Astrocyte of the spinal cord (primary cell): ENCODE measurements at regions not wholly inside any gene's neighbourhood (a gene's known extent, or its start where the extent isn't known, plus 50 kb on each side); places are given as distances from the start of the nearest gene placed in this dataset.

Source experiments
- DNase-seq: peaks from one replicate; pipeline ENCODE4 v3.0.0; 2011; ENCODE audit warnings: low read depth, low spot score
- H3K4me3 ChIP-seq: 2 replicates; pipeline ENCODE4 v1.5.1; 2011; ENCODE audit warnings: low read depth, mild to moderate bottlenecking, low read length, moderate library complexity
- in situ Hi-C: cut with HindIII; loops from 2 replicates; pipeline ENCODE4 v1.10.0; 2017; ENCODE audit warnings: low sequenced_read_pairs
- TF ChIP-seq, protein P1 (sequence below): IDR thresholded peaks from 2 replicates; pipeline ENCODE4 v1.5.1; 2012; ENCODE audit warnings: low read depth, mild to moderate bottlenecking, low read length, inconsistent platforms

DNA sequence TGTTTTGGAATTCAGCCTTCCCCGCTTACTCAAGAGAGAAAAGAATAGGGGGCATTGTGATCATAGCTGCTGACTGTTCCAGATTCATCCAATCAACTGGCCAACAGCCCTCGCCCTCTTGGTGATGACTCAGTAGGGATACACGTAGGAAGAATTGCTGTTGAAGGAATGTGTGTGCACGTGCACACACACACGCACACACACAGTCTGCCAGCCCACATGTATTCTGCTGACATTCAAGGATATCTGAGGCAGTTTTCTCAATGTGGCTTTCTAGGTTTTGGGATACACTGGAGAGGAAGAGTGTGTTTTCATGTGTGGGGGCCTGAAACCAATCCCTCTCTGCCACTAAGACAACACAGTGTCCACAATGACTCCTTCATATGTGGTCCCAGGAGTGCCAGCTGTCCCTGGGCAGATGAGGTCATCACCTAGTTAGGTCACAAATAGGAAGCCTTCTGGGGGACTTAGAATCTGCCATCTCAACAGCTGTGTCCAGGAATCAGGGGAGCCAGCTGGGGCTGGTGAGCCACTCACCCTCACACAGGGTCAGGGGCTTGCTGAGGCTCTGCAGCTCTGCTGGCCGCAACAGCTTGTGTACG is 352.6 kb downstream of the SS18 start:
- no peak overlapping the region for H3K4me3 ChIP-seq
- TF ChIP-seq, protein P1, sequence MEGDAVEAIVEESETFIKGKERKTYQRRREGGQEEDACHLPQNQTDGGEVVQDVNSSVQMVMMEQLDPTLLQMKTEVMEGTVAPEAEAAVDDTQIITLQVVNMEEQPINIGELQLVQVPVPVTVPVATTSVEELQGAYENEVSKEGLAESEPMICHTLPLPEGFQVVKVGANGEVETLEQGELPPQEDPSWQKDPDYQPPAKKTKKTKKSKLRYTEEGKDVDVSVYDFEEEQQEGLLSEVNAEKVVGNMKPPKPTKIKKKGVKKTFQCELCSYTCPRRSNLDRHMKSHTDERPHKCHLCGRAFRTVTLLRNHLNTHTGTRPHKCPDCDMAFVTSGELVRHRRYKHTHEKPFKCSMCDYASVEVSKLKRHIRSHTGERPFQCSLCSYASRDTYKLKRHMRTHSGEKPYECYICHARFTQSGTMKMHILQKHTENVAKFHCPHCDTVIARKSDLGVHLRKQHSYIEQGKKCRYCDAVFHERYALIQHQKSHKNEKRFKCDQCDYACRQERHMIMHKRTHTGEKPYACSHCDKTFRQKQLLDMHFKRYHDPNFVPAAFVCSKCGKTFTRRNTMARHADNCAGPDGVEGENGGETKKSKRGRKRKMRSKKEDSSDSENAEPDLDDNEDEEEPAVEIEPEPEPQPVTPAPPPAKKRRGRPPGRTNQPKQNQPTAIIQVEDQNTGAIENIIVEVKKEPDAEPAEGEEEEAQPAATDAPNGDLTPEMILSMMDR: no peak
- DNase-seq: peak; percentile 87

DNA sequence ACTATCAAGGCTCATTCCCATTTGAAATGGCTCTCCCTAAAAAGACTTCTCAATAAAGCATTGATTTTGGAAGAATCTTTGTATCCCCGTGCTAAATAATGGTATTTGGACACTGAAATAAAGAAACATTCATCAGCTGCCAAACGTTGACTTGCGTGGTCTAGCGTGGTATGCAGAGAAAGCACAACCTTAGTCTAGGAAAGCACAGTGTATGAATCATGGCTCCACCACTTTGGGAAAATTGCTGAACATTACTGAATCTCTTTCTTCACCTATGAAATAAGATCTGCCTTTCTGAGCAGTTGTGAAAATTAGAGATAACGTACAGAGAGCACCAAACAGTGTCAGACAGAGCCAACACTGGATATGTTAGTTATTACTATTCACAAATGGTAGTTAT is 353.9 kb downstream of the SS18 start:
- H3K4me3 ChIP-seq: no peak overlapping the region
- in situ Hi-C loops: no loop called here
- peak; percentile 43 for DNase-seq
- TF ChIP-seq, protein P1: no peak

More for the DNA sequence above, 352.6 kb downstream of the SS18 start:
- in situ Hi-C loops: no loop called here

DNA sequence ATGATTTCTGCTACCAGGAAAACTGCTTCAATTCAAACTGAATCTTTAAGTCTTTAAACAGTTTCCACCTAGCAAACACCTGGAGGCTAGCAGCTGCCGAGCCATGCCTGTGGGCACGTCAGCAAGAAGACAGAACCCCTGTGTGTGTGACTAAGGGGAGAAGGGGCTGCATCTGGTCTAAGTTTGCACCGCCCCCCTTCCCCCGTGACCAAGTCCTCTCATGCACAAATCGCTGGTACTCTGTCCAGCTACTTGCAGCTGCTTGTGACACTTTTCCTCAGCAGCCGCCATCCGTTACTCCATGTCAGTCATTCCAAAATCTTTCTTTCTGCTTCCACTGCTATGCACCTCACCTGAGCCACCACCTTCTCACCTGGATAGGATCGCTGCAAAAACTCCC is 355.0 kb downstream of the SS18 start:
- TF ChIP-seq, protein P1: no peak
- DNase-seq: no peak
- no peak overlapping the region for H3K4me3 ChIP-seq
- in situ Hi-C loops: no loop called here

DNA sequence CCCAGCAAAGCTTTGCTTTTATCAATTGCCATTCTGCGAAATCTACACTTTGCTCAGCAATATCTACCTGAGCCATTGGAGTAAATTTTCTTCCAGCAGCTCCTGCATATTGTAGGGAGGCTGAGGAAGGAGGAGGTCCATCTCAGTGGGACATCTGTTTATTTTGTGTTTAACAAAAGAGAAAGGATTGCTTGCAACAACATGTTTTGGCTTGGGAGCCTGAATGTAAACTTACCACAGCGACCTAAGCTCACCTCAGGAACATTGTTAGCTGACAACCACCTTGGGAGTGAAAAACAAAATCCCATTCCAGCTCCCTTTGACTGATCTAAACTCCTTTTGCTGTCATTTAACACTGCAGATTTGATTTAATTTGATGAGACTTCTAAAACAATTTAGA is 356.1 kb downstream of the SS18 start:
- H3K4me3 ChIP-seq: no peak overlapping the region
- no peak for DNase-seq
- TF ChIP-seq, protein P1: no peak
- in situ Hi-C loops: no loop called here

DNA sequence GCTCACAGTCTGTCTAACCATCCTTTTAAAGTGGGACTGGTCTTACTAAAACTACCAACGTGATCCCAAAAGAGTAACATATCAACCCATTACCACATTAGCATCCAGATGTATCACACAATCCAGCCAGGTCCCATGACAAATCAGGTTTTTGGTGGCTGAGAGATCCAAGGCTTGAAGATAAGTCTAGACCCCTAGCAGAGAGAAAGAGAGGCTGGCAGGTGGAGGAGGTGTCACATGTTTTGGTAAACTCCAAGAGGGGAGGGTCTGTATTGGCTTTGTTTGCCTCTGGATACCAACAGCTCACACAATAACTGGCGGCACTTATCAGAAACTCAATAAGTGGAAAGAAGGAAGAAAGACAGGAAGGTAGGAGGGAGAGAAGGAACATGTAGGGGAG is 357.6 kb downstream of the SS18 start:
- DNase-seq: no peak
- TF ChIP-seq, protein P1: no peak
- no peak overlapping the region for H3K4me3 ChIP-seq
- in situ Hi-C loops: no loop called here

DNA sequence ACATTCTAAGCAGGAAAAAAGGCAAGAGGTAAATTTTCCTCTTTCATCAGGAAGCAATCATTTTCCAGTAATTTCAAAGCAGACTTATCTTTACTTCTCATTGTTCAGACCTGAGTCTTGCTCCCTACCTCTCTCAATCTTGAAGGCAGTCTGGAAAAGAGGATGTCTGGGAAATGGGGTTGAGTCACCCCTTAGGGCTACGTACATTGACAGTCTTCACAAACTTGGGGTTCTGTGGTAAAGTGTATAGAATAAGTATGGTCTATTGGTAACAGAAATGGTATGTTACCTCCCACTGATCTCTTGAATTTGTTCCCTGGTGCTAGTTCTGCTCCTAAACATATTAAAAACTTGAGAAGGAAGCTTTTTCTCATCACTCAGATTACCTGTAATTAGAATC is 361.3 kb downstream of the SS18 start:
- in situ Hi-C loops: no loop called here
- TF ChIP-seq, protein P1: no peak
- H3K4me3 ChIP-seq: no peak overlapping the region
- no peak for DNase-seq
